NCI-H2107 (cell line): ENCODE measurements at regions not wholly inside any gene's neighbourhood (a gene's known extent, or its start where the extent isn't known, plus 50 kb on each side); places are given as distances from the start of the nearest gene placed in this dataset.
"Not testable (repeated sequence)": the region's sequence is repeated elsewhere in the genome, so short reads cannot be mapped to it uniquely, and the experiment has no call there.

Experiments
- DNase-seq: peaks from one replicate; lab custom pipeline; 2025; lab: John Stamatoyannopoulos, UW

DNA sequence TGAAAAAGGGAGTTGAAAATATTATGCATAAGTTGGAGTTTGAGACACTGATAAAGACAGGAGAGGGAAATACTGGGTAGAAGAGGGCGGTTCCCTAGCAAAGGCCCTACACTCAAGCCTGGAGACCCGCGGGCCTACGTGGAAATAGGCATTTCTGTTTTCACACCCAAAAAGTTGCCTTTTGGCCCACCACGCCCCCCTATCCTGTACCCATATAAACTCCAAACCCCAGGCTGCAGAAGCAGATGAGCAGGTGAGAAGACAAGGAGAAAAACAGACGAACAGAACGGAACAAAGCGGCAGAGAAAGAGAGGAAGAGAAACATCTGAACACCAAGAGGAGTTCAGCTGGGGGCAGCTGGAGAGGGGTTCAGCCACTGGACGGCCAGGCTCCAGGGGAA lies 177.9 kb downstream of the GALC start:
- no peak for DNase-seq

DNA sequence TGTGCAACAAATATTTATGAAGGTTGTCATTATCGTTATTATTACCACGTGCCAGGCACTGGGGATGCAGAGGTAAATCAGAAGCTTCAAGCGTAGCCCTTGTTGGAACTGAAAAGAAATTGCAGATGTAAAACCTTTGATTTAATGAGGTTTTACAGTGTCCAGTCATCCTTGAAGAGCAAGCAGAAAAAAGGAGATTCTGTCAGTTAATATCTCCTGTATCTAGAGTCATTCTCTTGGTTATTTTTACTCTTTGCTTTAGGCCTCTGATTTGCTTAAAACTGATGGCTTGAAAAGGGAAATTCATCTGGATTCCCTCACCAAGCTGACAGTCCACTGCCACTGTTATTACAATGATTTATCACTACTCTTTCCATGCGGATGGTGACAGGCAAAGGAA lies 179.3 kb downstream of the GALC start:
- no peak for DNase-seq

DNA sequence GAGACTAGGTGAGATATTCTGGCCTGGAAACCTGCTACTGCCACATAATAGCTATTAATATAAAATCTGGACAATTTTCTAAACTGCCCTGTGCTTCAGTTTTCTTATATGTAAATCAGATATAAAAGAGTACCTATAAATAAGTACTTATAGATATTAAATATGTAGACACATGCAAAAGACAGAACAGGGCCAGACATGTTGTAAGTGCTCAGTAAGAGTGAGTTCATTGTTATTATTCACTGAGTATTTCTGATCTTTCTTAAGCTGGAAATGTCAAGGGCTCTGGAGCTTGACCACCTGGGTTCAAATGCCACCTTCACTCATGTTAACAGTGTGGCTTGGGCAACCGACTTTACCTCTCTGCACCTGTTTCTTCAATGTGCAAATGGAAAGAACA lies 179.8 kb downstream of the GALC start:
- no peak for DNase-seq

DNA sequence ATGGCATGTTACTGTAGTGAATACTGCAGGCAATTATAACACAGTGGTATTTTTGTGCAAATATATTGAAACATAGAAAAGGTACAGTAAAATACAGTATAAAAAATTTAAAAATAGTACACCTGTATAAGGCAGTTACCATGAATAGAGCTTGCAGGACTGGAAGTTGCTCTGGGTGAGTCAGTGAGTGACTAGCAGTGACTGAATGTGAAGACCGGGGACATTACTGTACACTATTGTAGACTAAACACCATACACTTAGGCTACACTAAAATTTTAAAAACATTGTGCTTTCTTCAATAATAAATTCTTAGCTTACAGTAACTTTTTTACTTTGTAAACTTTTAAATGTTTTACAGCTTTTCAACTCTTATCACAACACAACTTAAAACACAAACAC lies 181.7 kb downstream of the GALC start:
- DNase-seq = no peak

DNA sequence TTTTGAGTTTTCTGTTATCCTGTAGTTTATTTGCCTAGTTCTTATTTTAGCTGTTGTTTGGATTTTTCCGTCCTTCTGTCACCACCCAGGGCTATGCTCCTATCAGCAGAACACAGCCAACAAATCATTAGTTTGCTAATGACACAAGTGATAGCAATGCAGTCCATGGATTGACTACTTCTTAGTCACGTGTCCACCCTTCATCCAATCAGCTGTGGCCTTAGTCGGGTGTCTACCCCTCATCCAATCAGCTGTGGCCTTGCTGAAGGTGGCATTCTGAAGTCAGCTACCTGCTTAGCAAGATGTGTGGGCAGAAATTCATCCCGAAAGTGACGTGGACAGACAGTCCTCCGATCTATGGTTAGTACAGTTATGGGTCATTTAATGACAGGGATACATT lies 182.3 kb downstream of the GALC start:
- DNase-seq = no peak

DNA sequence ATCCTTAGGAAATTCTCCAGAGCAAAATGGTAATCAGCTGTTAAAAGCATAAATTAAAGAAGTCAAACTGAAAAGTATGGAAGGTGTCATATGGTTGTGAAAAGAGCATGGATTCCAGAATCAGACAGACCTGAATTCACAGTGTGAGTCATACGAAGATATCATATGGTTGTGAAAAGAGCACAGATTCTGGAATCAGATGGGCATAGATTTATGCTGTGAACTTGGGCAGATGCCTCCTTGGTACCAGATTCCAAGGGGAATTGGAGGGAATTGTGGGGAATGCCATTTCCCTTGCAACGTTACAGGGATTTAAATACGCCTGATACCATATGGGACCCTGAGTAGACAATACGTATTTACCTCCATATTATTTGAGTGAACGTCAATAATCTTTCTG lies 183.7 kb downstream of the GALC start:
- no peak for DNase-seq

DNA sequence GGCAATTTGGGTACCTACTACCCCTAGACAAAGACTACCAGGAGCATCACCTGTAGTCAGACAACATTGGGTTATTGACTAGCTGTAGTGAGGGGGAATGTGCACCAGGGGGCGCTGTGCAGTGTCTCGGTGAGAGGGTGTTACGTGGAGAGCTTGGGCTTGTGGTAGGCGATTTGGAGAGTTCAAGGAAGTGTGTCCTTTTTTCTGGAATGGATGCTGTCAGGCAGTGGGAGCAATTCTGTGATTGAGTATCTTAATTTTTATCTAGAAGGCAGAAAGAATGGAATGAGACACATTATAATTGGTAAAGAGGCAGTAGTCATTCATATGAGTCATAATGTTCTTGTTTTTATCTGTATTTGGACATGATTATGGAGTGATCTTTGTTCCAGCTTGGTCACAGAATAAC lies 187.7 kb downstream of the GALC start:
- no peak for DNase-seq

DNA sequence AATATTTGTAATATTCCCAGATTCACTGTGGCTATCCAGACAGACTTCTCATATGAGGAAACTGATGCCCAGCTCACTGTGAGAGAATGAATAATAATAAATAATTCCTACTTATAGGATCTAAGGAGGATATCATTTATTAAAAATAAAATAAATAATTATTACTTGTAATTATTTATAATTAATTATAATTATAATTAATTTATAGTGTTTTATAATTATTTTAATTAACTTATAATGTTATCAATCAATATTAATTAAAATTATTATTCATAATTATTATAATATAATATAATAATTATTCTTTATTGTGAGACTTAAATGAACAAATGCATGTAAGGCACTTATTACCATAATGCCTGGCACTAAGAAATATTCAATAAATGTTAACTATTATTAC lies 192.8 kb downstream of the GALC start:
- no peak for DNase-seq

DNA sequence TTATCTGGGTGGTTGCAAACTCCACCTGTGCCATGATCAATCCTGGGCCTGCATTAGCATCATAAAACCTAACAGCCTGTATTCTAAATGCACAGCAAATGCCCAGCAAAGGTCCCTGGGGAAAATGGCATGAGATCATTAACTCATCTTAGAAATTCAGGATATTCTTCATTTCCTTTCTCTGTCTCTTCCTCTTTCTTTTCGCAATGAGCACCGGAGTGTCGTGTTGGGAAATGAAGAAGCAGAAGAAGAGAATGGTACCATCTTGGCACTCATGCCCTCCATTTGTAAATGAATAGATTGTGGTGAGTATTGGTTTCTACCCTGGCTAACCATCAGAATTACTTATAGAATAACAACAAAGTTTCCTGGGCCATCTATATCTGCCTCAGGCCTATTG lies 193.6 kb downstream of the GALC start:
- DNase-seq = no peak

DNA sequence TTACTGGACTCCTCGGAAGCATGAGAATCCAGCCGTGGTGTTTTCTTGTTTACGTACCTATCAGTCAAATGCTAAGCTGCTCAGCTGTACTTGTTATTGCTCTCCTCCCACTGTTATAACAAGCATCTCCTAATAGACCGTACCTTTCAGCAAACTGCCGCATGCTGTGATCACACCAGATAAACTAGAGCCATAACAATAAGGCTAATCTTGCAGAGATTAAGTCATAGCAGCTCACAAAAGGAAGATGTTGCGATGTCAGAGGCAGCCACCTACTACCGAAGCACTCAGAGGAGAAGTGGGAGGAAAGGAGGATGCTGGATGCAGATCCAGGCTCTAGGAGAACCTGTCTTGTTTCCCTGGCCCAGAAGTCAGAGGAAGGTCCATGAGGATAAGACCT lies 196.0 kb downstream of the GALC start:
- no peak for DNase-seq

DNA sequence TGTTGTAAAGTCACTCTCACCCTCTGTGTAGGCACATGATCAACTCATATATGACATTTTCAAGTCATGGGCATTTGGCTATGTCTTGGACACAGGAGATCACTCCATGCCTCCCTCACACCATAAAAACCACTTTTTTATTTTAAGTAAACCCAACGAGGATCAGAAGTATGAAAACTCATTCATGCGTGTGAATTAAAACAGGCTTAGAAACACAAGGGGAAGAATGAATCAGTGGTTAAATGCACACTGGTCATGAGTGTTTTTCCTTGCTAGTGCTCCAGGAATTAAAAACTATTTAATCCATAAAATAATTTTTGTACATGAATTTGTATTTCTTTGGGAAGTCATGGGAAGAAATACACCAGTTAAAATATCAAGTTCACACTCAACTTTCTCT lies 198.4 kb downstream of the GALC start:
- no peak for DNase-seq

DNA sequence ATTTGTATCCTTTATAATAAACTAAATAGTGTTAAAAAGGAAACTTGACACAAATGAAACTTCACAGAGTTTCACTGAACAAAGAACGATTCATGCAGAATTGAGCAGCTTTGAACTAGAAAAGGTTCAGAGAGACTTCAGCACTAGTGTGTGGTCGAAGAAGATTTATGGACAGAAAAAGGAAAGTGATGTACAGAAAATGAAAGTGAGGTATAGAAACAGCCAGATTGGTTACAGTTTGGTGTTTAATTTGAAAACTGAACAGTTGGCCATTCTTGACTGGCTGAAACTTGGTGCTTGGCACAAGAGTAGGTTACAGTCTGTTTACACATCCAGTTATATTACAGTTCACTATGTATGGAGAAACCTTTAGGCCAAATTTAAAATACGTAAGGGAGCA lies 207.1 kb downstream of the GALC start:
- DNase-seq = no peak

DNA sequence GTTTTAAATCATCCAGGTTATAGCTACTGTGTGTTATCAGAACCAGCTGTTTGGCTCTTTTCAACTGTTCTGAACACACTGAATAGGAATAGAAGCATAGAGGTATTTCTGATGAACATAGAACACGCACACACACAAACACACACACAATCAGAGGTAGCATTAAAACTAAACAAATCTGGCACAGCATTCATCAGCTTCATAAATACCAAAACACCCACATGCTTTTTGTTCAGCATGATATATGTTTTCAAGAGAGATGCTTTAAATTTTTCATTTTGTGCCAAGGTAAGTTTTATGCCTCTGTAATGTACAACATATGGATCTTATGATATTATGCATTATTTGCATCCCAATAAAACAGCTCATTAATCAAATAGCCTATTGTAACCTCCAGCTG lies 208.6 kb downstream of the GALC start:
- no peak for DNase-seq

DNA sequence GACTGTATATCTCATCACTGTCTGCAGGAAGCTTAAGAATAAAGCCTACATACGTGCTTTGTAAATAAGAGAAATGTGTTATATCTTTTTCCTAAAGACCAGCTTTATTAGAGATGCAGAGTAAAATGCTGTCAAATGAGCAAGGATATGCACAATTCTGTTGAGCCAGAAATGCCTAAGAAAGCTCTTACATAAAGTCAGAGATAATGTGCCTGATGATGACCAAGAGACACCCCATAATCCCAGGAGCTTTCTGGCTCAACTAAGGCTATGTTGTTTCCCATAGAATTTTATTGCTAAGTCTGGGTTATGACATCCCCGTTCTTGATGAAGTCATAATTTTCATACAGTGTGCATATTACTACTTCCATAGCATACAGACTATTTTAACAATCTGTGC lies 209.9 kb downstream of the GALC start:
- DNase-seq = no peak

DNA sequence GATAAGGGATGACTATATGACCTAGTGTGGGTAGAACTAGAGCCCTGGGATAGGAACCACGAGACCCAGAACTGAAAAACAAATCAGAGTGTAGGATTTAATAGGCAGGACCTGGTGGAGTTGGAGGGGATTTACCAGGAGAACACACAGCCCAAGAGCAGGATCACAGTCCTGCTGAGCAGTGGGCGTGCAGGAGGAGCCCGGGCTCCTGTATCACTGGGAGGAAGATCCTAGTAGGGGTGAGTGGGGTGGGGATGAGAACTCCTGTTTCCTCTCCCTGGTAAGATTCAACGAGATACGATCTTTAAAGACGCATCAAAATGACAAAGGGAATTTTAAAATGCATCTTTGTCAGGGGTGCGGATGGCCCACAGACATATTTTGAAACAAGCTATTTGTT lies 220.1 kb downstream of the GALC start:
- DNase-seq = no peak

DNA sequence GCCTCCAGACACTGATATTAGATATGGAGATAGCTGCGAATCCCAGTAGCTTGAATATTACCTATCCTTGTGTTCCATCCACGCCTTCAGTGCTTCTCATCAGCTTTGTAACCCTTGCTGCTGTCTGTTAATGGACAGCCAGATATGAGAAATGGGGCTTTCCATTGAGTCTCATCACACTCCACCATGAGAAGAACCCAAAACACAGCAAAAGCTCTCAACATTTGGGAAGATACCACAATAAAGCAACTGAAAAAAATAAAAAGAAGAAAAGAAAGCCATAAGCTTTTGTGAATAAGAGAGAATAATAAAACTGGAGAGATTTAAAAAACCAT lies 225.4 kb downstream of the GALC start:
- DNase-seq = no peak

DNA sequence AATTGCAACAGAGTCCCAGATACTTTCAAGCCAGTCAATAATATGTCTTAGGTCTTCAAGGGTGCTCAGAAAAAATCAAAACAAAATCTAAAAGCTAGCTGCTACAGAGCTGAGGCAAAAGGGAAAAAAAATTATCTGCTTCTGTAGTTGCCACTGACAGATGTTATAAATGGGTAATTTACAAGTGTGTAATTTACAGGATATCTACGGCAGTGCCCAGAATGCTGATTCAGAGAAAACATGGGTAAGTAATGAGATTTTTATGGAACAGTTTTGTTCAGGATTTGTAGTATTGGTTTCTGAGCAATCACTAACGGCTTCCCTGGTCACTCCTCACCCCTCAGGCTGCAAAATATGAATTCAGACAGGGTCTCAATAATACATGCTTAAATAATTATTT lies 234.1 kb downstream of the GALC start:
- DNase-seq = no peak

DNA sequence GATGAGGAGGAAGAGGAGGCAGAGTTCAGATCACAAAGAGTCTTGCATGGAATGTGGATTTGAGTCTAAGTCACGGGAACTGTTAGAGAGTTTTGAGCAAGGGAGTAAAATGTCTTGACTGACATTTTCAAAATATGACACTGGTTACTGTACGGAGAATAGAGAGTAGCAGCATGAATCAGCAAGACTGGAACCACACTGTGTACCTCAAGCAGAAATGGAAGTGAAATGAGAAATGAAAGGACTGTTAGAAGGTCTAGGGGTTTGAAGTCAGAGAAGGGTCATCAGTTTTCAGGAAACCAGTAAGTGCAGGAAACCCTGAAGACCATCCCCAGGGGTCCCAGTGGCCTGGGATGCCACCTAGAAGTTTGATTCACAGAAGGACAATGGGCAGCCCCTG lies 236.3 kb downstream of the GALC start:
- DNase-seq = no peak

DNA sequence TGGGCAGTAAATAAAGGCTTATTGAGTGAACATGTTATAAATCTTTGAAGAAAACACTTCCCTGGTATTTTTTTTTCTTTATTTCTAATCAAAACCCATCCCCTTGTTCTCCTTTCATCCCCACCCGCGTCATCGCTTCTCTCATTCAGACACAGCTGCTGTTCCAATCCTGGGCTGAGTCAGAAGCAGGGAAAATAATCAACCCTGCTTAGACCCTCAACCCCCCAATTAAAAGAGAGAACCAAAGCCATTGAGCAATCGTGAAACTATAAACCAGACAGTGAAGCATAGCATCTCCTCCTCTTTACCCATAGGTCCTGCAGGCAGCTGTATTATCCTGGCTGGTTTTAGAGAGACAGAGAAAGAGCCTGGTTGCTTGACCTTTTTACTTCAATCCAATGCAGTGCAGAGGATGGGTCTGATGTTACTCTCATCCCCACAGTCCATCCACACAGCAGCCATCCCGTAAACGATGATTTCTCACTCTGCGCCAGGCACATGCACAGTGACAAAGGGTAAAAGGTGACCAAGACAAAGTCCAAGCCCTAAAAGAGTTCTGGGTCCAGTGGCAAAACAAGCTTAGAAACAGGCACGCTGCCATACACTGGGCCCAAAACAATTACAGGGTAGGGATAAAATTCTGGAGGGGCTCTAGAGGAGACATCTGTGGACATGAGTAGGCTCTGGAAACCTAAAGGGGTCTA lies 238.3 kb downstream of the GALC start:
- no peak for DNase-seq

DNA sequence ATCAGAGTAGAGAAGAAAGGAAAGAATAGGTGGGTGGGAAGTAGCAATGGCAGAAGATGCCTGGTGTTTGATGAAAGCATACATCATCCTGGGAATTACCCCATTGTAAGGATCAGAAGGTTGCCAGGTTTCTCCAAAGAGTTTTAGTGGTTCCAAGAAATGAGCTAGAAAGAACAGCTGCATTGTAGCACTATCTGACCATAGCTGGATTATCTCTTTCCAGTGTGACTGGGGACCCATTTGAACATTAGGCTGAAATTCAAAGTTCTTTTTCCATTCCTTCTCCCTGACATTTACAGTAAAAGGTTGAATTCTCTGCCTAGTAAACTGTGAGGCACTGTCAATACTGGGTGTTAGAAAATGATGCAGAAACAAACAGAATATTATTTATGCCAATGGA lies 244.4 kb downstream of the GALC start:
- DNase-seq = no peak

DNA sequence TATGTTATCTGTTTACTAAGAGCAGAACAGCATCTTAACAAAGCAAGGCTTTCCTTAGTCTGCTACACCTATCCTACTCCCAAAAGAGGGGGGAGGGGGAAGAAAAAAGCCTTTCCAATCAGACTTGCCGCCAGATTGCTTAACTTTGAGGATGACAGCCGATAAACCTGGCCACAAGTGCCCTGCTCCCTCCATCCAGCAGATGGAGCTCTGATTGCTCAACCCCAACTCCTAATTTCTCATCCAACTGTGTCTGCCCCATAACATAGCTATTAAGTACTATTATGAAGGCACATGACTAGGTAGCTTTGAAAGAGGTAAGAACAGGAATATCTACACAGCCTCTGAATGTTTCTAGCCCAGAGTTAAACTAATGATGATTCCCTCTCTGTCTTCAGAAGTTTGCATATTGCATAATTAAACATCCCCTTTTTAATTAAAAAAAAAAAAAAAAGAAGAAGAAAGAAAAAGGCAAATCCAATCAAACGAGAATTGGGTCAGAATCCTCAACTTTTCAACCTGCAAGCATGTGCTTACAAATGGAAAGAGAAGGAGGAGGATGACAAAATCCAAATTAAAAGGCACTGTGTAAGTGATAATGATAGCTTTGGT lies 247.4 kb downstream of the GALC start:
- no peak for DNase-seq

DNA sequence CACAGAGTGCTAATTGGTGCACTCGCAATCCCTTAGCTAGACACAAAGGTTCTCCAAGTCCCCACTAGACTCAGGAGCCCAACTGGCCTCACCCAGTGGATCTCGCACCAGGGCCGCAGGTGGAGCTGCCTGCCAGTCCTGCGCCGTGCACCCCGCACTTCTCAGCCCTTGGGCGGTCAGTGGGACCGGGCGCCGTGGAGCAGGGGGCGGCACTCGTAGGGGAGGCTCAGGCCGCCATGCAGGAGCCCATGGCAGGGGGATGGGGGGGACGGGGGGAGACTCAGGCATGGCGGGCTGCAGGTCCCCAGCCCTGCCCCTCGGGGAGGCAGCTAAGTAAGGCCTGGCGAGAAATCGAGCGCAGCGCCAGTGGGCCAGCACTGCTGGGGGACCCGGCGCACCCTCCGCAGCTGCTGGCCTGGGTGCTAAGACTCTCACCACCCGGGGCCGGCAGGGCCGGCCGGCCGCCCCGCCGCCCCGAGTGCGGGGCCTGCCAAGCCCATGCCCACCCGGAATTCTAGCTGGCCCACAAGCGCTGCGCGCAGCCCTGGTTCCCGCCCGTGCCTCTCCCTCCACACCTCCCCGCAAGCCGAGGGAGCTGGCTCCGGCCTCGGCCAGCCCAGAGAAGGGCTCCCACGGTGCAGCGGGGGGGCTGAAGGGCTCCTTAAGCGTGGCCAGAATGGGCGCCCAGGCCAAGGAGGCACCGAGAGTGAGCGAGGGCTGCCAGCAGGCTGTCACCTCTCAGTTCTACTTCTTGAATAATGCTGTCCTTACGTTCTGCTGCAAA lies 258.2 kb downstream of the GALC start:
- not testable (repeated sequence) for DNase-seq

DNA sequence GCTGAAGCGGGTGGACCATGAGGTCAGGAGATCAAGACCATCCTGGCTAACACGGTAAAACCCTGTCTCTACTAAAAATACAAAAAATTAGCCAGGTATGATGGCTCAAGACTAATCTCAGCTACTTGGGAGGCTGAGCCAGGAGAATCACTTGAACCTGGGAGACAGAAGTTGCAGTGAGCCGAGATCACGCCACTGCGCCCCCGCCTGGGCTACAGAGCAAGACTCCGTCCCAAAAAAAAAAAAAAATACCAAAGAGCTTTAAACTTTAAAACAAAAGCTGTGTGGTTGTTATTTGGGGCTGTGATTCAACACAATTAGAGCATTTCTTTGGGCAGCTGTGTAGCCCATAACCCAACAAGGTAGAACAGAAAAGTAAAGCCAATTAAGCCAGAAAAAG lies 259.9 kb downstream of the GALC start:
- DNase-seq = not testable (repeated sequence)

DNA sequence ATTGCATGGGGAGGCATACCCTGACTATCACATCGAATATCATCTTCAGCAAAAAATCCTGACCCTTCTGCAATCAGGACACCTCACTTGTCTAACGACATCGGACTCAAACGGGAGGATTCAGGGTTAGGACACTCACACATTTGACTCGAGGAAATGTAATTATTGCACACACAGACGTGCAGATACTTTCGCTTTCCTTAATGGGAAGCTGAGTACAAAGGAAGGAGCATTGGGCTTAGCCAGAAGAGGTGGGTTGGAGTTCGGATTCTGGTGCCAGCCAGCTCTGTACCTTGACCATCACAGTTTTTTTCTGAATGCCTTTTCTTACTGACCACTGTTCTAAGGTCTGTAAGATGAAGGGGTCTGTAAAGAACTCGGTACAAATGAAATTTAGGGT lies 260.4 kb downstream of the GALC start:
- DNase-seq = no peak
